Panc1 (cell line): ENCODE measurements at regions not wholly inside any gene's neighbourhood (a gene's known extent, or its start where the extent isn't known, plus 50 kb on each side); places are given as distances from the start of the nearest gene placed in this dataset.

Experiments
- ATAC-seq: fragments of 200-7000 bp; cut with Tn5 transposase; 2 replicates; pipeline ENCODE4 v1.9.1; 2020; ENCODE audit warnings: mild to moderate bottlenecking, moderate library complexity
- BruUV-seq: library from RNA; stranded (reverse); fragments of 400-500 nt; replicated peaks from 2 replicates; lab custom pipeline; 2021; lab: Mats Ljungman, UMichigan
- CTCF ChIA-PET: fragments of 300-600 bp; sonication (Branson Sonifier 250); formaldehyde crosslinking; loops from one replicate; lab custom pipeline; 2022; ENCODE audit warnings: antibody characterized with exemption; lab: Charles Lee
- POLR2A ChIA-PET: fragments of 300-600 bp; sonication (Branson Sonifier 250); formaldehyde crosslinking; loops from one replicate; lab custom pipeline; 2022; ENCODE audit warnings: antibody characterized with exemption; lab: Charles Lee
- DNase-seq: peaks from one replicate; pipeline ENCODE4 v3.0.0-alpha.2; 2010; ENCODE audit warnings: low read depth, low spot score
- H3K27ac ChIP-seq: 2 replicates; pipeline ENCODE4 v1.5.1; 2011; ENCODE audit warnings: mild to moderate bottlenecking, low read length, inconsistent platforms
- H3K27me3 ChIP-seq: fragments of 200-500 bp; sonication (Bioruptor generic); 2 replicates; pipeline ENCODE4 v1.6.0; 2014; ENCODE audit warnings: low read length, inconsistent platforms; ENCODE audit not compliant: control insufficient read depth, insufficient read depth
- H3K36me3 ChIP-seq: fragments of 200-500 bp; sonication (Bioruptor generic); 2 replicates; pipeline ENCODE4 v1.5.1; 2014; ENCODE audit warnings: inconsistent platforms, mild to moderate bottlenecking, low read length, moderate library complexity; ENCODE audit not compliant: control insufficient read depth, insufficient read depth
- H3K4me1 ChIP-seq: 2 replicates; pipeline ENCODE4 v1.5.1; 2011; ENCODE audit warnings: inconsistent platforms, mild to moderate bottlenecking, low read length, moderate library complexity; ENCODE audit not compliant: control insufficient read depth, insufficient read depth
- H3K4me3 ChIP-seq, 2 experiments: 2 replicates each; pipeline ENCODE4 v1.5.1; 2011 to 2012; ENCODE audit warnings: low read depth in 2 of 2, low read length in 2 of 2, mild to moderate bottlenecking in 2 of 2, inconsistent platforms in 1 of 2, moderate library complexity in 1 of 2
- H3K9me3 ChIP-seq: fragments of 200-500 bp; sonication (Bioruptor generic); 2 replicates; pipeline ENCODE4 v1.5.1; 2014; ENCODE audit warnings: low read depth, mild to moderate bottlenecking, inconsistent platforms, low read length, moderate library complexity; ENCODE audit not compliant: control insufficient read depth, insufficient read depth
- CTCF ChIP-seq: fragments of 450-650 bp; IDR thresholded peaks from 2 replicates; pipeline ENCODE4 v1.5.1; 2017; ENCODE audit warnings: mild to moderate bottlenecking
- POLR2AphosphoS5 ChIP-seq: IDR thresholded peaks from 2 replicates; pipeline ENCODE4 v1.6.1; 2012; ENCODE audit warnings: mild to moderate bottlenecking, low read depth, low read length, moderate library complexity
- REST ChIP-seq, 2 experiments: IDR thresholded peaks; 2 replicates each; pipeline ENCODE4 v1.6.1; 2011 to 2012; ENCODE audit warnings: low read depth in 2 of 2, control low read depth in 1 of 2, low read length in 1 of 2, mild to moderate bottlenecking in 1 of 2, moderate library complexity in 1 of 2; ENCODE audit not compliant: insufficient read depth in 1 of 2
- SIN3A ChIP-seq: IDR thresholded peaks from 2 replicates; pipeline ENCODE4 v1.6.1; 2012; ENCODE audit warnings: low read depth, mild to moderate bottlenecking, low read length, moderate library complexity, borderline replicate concordance; ENCODE audit not compliant: insufficient read depth
- TCF7L2 ChIP-seq: IDR thresholded peaks from 2 replicates; pipeline ENCODE4 v1.6.1; 2011; ENCODE audit warnings: mild to moderate bottlenecking, low read depth, low read length, inconsistent platforms
- in situ Hi-C: cut with HindIII; loops from 2 replicates; pipeline ENCODE4 v1.10.0; 2016; ENCODE audit warnings: low sequenced_read_pairs, low pct_unique_long_range_greater_than_20kb
- intact Hi-C: fragments of 100-400 bp; cut with micrococcal nuclease; formaldehyde crosslinking; loops from one replicate; pipeline ENCODE4 v1.10.0; 2022; ENCODE audit not compliant: unreplicated experiment

- H3K27me3 ChIP-seq = no peaks in the 10 kb centered on the region
- intact Hi-C loops = no loop called here
- TF ChIP-seq CTCF (no peak), POLR2AphosphoS5 (no peak), TCF7L2 (no peak), SIN3A (no peak), REST (IDR thresholded peaks at IDR 0.05; ENCODE audit: insufficient read depth in 1 of 2, low read depth in 2 of 2, low read length in 1 of 2) (no peak)
- DNase-seq = no peak
- in situ Hi-C loops = no loop called here
- H3K27ac ChIP-seq = no peak overlapping the region
- ChIA-PET CTCF (no interaction called here), POLR2A (no interaction called here)
- no peaks in the 10 kb centered on the region for H3K4me1 ChIP-seq
- no peak overlapping the region for H3K4me3 ChIP-seq
- H3K9me3 ChIP-seq = no peaks in the 10 kb centered on the region
- no peaks in the 10 kb centered on the region for H3K36me3 ChIP-seq
- BruUV-seq = no TSS peak
- ATAC-seq = no peak
These were observed 349.5 kb upstream of the EDA2R start for GRCh38 chrX:66988331-66988730.

- no peaks in the 10 kb centered on the region for H3K4me1 ChIP-seq
- in situ Hi-C loops = no loop called here
- no peaks in the 10 kb centered on the region for H3K27me3 ChIP-seq
- H3K9me3 ChIP-seq = no peaks in the 10 kb centered on the region
- no peak overlapping the region for H3K27ac ChIP-seq
- H3K4me3 ChIP-seq = no peak overlapping the region
- CTCF ChIA-PET = no interaction called here
- H3K36me3 ChIP-seq = no peaks in the 10 kb centered on the region
- ATAC-seq = no peak
- DNase-seq = no peak
- intact Hi-C loops = no loop called here
- BruUV-seq = no TSS peak
- POLR2A ChIA-PET = no interaction called here
- TF ChIP-seq POLR2AphosphoS5 = no peak
- TF ChIP-seq REST (IDR thresholded peaks at IDR 0.05; ENCODE audit: insufficient read depth in 1 of 2, low read depth in 2 of 2, low read length in 1 of 2) = no peak
- TF ChIP-seq TCF7L2 = no peak
- TF ChIP-seq CTCF = no peak
- no peak for TF ChIP-seq SIN3A
These were observed 322.8 kb upstream of the EDA2R start for GRCh38 chrX:66961665-66962064.
